ENCODE measurements at regions not wholly inside any gene's neighbourhood (a gene's known extent, or its start where the extent isn't known, plus 50 kb on each side); places are given as distances from the start of the nearest gene placed in this dataset.

GRCh38 chr3:161964857-161965256 is 468.2 kb downstream of the OTOL1 start:
- H2BK120ac ChIP-seq (ENCODE audit: low read depth, low read length, poor library complexity, severe bottlenecking): no peak overlapping the region
- Mint-ChIP-seq H3K4me3 (no peak overlapping the region), H3K9me3 (peaks cover 11 to 12% of the 10 kb centered on the region in 2 experiments; a peak in 4 of 5 replicates), H3K4me1 (no peaks in the 10 kb centered on the region), H3K27me3 (ENCODE audit: low read depth) (no peaks in the 10 kb centered on the region), H3K36me3 (ENCODE audit: insufficient read depth in 1 of 3, low read depth in 3 of 3) (peaks cover 0 to 17% (median 4%) of the 10 kb centered on the region in 3 experiments; a peak in 5 of 7 replicates), H3K27ac (no peak overlapping the region)
- no peak overlapping the region for H4K91ac ChIP-seq (ENCODE audit: insufficient read length, low read depth, low read length)
- H3K23ac ChIP-seq (ENCODE audit: insufficient read length, low read depth, low read length): no peak overlapping the region
- H3K4ac ChIP-seq (ENCODE audit: low read depth, low read length): no peak overlapping the region
- DNase-seq: no peak
- no peak overlapping the region for H2BK12ac ChIP-seq (ENCODE audit: insufficient read length, low read depth, low read length)
- H3K14ac ChIP-seq (ENCODE audit: insufficient read depth, low read length): no peak overlapping the region
- no peak overlapping the region for H2AFZ ChIP-seq (ENCODE audit: low read length)
- H2BK15ac ChIP-seq (ENCODE audit: low read depth, low read length): no peak overlapping the region
- no peaks in the 10 kb centered on the region for H3K27me3 ChIP-seq (ENCODE audit: insufficient read depth, low read length)
- H2AK5ac ChIP-seq (ENCODE audit: insufficient read length, low read length): no peak overlapping the region
- H3K4me2 ChIP-seq (ENCODE audit: insufficient read depth, insufficient read length, low read length): no peak overlapping the region
- H3T11ph ChIP-seq (ENCODE audit: low read length): no peak overlapping the region
- no peak overlapping the region for H3K56ac ChIP-seq (ENCODE audit: insufficient read length, low read depth, low read length)
- H3K79me1 ChIP-seq (ENCODE audit: insufficient read depth, low read depth, low read length, poor library complexity, severe bottlenecking): no peaks in the 10 kb centered on the region
- H3K4me1 ChIP-seq (ENCODE audit: insufficient read depth, low read length): no peaks in the 10 kb centered on the region
- no peak overlapping the region for H3K27ac ChIP-seq (ENCODE audit: insufficient read length, low read depth, low read length)
- no peaks in the 10 kb centered on the region for H3K23me2 ChIP-seq (ENCODE audit: insufficient read length, low read depth, low read length, poor library complexity, severe bottlenecking)
- peaks cover 7% of the 10 kb centered on the region for H3K9me3 ChIP-seq (ENCODE audit: control insufficient read depth, low read depth, low read length)
- H4K5ac ChIP-seq (ENCODE audit: insufficient read length, low read depth, low read length): no peak overlapping the region
- H4K8ac ChIP-seq (replicated peaks; ENCODE audit: insufficient read length, low read depth, low read length): no peak overlapping the region
- H3K9ac ChIP-seq (ENCODE audit: extremely low read depth, insufficient read length, low read length): no peak overlapping the region
- no peak overlapping the region for H2BK5ac ChIP-seq (ENCODE audit: insufficient read length, low read length)
- H2BK20ac ChIP-seq (ENCODE audit: low read depth, low read length, poor library complexity, severe bottlenecking): no peak overlapping the region
- TF ChIP-seq, protein P1, sequence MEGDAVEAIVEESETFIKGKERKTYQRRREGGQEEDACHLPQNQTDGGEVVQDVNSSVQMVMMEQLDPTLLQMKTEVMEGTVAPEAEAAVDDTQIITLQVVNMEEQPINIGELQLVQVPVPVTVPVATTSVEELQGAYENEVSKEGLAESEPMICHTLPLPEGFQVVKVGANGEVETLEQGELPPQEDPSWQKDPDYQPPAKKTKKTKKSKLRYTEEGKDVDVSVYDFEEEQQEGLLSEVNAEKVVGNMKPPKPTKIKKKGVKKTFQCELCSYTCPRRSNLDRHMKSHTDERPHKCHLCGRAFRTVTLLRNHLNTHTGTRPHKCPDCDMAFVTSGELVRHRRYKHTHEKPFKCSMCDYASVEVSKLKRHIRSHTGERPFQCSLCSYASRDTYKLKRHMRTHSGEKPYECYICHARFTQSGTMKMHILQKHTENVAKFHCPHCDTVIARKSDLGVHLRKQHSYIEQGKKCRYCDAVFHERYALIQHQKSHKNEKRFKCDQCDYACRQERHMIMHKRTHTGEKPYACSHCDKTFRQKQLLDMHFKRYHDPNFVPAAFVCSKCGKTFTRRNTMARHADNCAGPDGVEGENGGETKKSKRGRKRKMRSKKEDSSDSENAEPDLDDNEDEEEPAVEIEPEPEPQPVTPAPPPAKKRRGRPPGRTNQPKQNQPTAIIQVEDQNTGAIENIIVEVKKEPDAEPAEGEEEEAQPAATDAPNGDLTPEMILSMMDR (conservative IDR thresholded peaks at IDR 0.05): no peak
- no CpG with 5 or more reads among the region's 4 CpGs for WGBS (ENCODE audit: extremely low coverage, insufficient read length, low lambda C conversion rate)
- H4K20me1 ChIP-seq (ENCODE audit: control insufficient read depth, insufficient read depth, insufficient read length): no peaks in the 10 kb centered on the region
- H3K18ac ChIP-seq (ENCODE audit: insufficient read length, low read depth, low read length): no peak overlapping the region
- H3K79me2 ChIP-seq (ENCODE audit: insufficient read depth, low read length): no peaks in the 10 kb centered on the region

Data from H9 (cell line).